Posterior cingulate gyrus (tissue), 11 donors: ENCODE measurements at regions not wholly inside any gene's neighbourhood (a gene's known extent, or its start where the extent isn't known, plus 50 kb on each side); places are given as distances from the start of the nearest gene placed in this dataset.
"Not testable (repeated sequence)": the region's sequence is repeated elsewhere in the genome, so short reads cannot be mapped to it uniquely, and the experiment has no call there.

Experiments
- DNase-seq, 10 donors: peaks; one replicate each; pipeline versions ENCODE4 v3.0.0 to v3.0.0-alpha.2; 2020 to 2021; ENCODE audit warnings: mixed read lengths in 3 of 10
- intact Hi-C: fragments of 100-400 bp; cut with DNase I; formaldehyde crosslinking; loops from one replicate; pipeline ENCODE4 v1.15.1; 2023

DNA sequence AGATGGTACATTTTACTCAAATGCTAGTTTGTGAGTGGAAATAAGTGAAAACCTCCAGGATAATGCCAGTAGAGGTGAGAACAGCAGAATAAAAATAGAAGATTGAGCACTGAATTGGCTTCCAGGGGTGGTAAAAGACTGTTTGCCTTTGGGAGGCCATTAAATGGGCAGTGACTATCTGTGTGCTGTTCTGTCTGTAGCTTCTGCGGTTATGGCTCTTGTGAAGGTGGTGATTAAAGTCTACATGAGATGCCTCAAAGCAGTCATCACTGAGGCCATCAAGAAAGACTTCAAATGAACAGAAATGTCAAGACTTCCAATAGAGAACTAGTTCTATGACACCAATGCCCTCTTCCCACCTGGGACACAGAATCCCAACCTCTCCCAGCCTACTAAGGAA is 108.8 kb downstream of the EFHB start:
- no peak for DNase-seq
- intact Hi-C loops, result no loop called here

DNA sequence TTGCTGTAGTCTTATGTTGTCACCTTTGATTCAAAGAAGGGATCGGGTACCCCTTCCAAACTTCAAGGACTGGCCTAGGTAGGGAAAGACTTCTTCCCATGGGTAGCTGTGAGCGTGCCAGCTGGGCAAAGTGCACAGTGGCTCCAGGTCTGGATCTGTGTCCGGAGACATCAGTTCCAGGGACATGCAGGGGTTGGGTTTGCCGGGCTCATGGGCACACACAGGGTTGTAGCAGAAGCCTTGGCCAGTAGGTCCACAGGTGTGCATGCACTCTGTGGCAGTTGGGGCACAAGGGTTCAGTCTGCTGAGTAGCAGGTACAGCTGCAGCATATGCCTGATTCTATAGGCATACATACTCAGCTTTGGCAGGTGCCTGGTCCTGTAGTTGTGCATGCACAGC is 111.2 kb downstream of the EFHB start:
- DNase-seq, result peak in 1 of 10 donors; percentile 59
- intact Hi-C loops, result no loop called here

DNA sequence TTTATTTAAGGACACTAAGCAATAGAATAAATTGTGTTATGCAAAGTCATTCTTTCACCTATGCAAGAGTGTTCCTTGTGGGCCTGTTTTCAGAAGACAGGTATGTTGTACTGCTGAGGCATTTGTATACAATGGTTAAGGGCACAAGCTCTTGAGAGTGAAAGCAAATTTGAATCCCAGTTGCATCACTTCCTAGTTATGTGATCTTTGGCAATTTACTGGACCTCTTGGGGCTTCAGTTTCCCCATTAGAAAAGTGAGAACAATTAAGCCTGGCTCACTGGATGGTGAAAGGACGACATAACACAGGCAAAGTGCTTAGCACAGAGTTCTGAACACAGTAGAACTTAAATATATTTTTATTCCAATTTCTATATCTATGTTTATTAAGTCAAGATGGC is 117.4 kb downstream of the EFHB start:
- intact Hi-C loops, result no loop called here
- no peak for DNase-seq

DNA sequence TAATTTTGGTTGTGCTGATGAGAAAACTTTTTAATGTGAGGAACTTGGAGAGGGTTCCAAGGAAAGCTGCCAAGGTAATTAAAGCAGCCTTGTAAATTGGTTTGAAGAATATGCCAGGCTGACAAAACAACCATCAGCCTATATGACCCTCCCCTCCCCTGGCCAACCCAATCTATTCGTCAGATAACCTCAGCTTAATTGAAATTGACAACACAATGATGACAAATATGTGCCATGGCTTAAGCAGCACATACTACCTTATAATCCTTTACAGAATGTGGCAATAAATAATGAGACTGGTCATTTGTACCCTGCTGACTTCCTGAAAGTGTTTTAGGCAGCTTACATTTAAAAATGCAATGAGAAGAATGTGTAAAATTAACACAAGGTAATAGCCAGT is 118.2 kb downstream of the EFHB start:
- intact Hi-C loops, result no loop called here
- DNase-seq, result no peak

DNA sequence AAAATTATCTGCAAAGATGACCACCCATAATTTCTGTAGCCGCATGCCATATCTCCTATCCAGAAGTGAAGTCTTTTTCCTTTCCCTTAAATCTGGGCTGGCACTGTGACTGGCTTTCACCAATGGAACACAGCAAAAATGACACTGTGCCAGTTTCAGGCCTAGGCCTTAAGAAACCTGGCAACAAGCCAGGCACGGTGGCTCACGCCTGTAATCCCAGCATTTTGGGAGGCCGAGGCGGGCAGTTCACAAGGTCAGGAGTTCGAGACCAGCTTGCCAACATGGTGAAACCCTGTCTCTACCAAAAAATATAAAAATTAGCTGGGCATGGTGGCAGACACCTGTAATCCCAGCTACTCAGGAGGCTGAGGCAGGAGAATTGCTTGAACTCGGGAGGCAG is 120.3 kb downstream of the EFHB start:
- intact Hi-C loops, DNase-seq: not testable (repeated sequence)

DNA sequence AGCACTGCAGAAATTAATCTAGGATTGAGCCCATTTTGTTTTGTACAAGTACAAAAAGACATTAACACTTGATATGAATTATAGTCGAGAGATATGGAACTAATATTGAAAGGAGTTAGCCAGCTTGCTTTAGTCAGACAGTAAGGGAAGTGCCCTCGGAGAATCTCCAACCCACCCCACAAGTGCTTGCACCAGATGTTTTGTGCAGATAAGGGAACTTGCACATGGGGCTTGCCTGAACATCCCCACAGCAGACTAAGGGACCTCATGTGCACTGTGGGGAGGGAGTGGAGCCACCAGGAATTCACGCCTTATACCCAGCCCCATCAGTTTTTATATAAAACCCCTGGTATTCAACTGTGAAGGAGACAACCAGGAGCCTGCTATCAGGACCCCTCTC is 122.3 kb downstream of the EFHB start:
- intact Hi-C loops, result no loop called here
- no peak for DNase-seq

DNA sequence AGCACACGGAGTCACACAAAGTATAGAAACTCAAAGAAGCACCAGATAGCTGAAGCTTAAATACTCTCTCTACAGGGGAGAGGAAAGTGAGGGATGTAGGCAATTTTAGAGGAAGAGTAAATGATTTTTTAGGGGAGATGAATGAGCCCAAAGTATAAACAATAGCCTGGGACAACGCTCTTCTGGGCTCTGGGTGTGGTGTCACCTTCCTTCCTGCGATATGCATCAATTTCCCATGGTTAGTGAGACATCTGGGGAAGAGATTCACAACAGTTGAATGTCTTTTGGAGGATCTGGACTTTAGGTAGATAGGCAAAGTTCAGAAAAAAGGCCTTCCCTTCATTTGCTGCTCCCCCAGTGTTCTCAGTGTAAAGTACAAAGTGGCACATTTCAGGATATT is 125.2 kb downstream of the EFHB start:
- DNase-seq, result no peak
- intact Hi-C loops, result no loop called here

DNA sequence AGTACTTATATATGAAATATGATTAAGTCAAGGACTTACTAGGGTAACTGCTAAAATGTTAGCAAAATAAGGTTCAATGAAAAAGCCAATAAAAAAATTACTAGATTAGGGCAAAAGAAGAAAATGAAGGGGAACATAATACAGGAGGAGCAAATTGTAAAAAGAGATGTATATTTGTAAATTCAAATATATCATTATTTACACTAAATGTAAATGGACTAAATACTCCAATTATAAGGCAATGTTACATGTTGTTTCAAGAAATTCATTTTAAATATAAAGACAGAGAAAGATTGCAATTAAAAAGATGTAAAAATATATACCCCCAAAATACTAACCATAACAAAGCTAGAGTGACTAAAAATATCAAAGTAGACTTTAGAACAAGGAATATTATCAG is 134.1 kb downstream of the EFHB start:
- no peak for DNase-seq
- intact Hi-C loops, result no loop called here

DNA sequence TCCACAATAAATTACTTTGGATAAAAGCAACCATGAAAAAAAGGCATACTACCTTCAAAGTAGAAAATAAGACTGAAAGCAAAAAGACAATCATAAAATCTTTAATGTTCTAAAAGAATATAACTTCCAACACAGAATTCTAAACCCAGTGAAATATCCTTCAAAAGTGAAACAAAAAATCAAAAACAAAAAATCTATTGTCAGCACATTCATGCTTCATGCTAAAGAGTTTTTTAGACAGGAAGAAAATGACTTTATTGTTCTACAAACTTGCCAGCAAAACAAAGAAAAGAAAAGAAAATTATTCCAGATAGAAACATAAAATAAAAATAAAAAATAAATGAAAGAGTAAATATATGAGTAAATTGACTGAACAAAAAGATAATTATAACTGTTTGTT is 134.9 kb downstream of the EFHB start:
- no peak for DNase-seq
- intact Hi-C loops, result no loop called here

DNA sequence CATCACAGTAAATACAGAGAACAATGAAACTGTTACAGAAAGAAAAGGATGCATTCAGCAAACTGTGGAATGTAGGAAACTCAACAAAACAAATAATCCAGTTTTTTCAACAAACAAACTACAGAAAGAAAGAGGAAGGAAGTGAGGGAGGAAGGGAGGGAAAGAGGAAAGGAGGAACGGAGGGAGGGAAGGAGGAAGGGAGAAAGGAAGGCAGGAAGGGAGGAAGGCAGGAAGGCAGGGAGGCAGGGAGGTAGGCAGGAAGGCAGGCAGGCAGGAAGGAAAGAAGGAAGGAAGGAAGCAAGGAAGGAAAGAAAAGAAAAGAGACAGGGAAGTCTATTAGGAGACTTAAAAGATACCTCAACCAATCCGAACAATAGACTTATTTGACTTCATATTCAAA is 135.7 kb downstream of the EFHB start:
- intact Hi-C loops, result no loop called here
- no peak for DNase-seq

DNA sequence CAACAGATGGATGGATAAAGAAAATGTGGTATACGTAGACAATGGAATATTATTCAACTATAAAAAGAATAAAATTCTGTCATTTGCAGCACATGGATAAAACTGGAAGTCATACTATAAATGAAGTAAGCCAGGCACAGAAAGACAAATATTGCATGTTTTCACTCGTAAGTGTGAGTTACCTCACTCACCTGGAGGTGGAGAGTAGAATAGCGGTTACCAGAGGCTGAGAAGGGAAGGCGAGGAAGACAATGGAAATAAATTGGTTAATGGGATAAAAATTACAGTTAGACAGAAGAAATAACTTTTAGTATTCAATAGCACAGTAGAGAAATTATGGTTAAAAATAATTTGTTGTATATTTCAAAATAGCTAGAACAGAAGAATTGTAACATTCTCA is 141.6 kb downstream of the EFHB start:
- DNase-seq, result no peak
- intact Hi-C loops, result no loop called here

DNA sequence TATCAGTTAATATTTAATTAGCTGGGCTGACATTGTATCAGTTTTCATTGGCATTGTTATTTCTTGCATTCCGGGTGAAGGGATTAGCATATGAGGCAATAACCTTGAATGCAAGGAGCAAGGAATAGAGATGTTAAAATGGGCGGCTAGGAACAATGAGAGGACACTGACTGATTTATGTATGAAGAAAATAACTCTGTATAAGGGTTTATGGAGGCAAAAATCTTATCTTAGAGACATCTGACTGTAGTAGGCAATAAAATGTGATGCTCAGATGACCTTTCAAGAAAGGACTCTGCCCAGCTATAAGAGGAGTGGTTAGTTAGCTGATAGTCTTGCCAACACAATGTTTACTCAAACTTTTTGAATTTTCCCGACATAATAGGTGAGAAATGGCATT is 158.3 kb downstream of the EFHB start:
- intact Hi-C loops, result no loop called here
- no peak for DNase-seq

DNA sequence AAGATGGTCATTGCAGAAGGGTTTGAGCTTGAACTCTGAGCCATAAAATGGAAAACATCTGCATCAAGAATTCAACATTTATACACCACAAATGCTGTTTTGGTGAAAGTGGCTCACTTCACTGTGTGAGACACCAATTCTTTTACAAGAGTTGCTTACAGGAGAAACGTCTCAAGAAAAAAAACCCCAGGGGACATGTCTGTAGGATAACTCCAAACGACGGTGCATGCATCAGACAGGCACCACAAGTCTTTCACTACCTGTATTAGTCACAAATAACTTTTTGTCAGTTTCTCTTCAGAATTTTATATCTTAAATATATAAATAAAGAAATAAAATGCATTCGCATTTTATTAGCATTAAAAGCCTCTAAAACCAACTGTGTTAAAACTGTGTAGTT is 164.3 kb downstream of the EFHB start:
- intact Hi-C loops, result no loop called here
- no peak for DNase-seq

DNA sequence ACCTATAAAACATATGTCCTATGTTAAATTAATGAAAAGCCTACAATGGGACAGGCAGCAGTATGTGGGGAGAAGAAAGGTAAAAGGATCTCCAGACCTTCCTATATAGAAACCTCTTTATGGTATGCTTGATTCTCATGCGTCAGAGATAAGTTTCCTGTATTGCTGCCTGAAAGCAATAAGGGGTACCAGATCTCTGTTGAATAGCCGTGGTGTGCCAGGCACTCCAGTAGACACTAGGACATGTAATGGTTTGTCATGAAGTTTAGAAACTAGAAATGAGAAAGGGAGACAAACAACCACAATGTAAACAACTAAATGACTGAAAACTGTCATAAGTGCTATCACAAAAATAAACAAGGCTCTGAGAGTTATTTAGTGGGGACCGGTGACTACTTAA is 168.1 kb downstream of the EFHB start:
- DNase-seq, result no peak
- intact Hi-C loops, result no loop called here

DNA sequence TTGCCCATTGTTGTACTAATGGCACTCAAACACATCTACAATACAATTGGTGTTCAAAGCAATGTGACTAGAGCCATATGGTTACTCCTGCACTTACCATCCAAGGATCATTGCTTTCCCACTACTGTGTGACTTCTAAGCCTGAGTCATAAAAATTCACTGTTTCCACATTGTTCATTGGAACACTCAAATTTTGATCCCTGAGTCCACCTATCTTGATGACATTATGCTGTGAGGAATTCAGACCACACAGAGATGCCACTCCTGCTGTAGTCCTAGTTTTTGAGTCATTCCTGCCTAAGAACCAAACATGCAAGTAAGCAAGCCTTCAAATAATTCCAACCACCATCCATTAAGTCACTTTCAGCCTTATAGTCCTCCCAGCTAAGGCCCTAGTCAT is 176.2 kb downstream of the EFHB start:
- intact Hi-C loops, result no loop called here
- no peak for DNase-seq

DNA sequence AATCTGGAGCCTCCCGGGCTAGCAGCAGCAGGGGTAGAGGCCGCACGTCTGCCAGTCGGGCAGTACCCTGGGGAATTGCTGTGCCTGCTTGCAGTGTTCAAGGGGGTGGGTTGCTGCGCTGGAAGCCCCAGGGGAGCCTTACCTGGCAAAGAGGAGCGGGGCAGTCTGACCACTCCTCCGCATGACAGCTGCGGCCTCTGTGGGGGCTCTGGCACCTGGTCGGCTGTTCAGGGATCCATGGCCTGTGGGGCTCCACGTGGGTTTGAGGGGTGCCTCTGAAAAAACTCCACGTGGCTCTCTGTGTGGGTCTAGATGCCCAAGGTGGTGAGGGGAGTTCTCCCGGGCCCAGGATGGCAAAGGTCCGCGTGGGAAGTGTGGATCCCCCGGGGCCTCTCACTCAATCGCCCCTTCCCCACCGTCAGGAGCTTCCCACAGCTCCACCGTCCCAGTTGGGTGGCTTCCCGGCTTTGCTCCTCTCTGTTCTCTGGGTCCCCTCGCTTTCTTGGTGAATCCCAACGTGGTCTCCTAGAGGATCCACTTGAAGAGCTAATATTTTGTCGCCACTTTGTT is 184.5 kb downstream of the EFHB start:
- DNase-seq, result peak in 3 of 10 donors; percentile 7 to 67 (median 64)
- intact Hi-C loops, result no loop called here

DNA sequence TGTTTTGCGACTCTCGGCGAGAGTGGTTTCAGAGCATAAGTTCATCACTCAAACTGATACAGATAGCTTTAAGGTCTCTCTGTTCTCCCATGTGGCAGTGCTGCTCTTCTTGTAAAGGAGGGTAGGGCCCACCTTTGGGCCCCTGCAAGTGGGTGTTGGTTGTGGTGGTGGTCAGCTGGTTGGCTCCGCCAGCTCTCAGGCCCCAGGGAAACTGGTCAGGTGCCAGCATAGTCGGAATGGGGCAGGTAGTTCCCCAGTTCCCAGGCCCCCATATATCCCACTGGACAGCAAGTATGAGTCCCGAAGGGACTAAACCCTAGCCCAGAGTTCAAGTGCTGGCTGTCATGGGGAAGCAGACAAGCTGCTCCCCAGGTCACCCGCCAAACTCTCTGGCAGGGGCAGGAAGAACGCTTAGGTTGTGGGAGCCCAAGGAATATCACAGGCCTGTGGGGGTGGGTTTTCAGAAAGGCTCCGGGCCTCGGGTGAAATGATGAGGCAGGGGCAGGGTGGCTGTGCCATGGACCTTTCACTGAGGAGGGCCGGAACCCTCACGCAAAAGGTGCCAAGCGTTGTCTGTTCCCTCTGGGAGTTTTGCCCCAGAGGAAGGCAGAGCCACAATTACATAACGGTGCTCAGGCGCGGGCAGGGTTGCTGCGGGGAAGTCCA is 185.1 kb downstream of the EFHB start:
- peak in 2 of 10 donors; percentile 57 to 70 for DNase-seq
- intact Hi-C loops, result no loop called here

DNA sequence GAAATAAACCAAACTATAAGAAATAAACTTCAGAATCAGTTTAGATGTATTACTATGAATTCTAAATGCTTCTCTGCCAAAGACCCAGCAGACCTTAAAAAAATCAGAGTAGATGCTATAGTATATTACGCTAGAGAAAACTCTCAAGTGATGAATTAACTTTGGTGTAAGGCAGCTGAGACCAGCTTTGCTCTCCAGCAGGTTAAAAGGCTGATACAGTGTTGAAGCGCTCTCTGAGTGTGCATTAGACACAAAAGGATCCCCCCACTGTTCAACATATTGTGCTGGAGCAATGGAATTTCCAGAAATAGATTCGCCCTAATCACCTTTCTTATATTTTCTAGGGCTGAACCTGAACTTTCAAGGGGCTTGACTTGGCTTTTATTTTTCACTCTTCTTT is 190.0 kb downstream of the EFHB start:
- intact Hi-C loops, result no loop called here
- no peak for DNase-seq

DNA sequence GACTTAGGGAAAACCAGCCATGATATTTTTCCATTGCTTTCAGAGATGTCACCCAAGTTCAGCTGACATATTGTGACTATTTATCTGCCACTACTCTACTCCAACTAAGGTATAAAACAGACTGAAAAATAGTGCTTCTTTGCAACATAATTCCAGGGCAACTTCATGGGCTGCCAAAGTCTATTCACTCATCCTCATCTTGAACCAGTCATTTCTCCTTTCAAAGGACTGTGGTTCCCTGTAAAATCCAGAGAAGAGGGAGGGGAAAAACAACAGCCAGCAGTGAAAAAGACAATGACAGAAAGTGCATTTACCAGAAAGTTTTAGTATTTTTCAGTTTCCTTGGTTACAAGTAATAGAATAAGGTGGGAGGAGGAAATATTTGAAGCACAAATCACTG is 191.1 kb downstream of the EFHB start:
- intact Hi-C loops, result no loop called here
- DNase-seq, result no peak

DNA sequence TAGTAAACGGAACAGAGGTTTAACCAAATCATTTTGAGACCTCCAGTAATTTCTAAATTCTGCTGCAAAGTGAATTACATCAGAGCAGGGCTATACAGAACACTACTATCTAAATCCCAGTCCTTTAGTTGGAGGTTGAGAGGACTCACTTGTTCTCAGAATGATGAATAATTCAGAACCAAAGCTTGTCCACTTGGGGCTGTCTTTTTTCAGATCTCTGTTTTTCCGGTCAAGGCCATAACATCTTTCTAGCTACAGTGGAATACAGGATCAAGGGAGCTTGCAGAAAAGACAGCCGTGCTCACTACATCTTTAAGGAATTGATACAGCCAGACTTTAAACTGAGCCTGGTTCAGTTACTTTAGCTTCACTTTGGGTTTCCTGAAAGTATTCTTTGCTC is 194.5 kb downstream of the EFHB start:
- intact Hi-C loops, result no loop called here
- DNase-seq, result no peak

DNA sequence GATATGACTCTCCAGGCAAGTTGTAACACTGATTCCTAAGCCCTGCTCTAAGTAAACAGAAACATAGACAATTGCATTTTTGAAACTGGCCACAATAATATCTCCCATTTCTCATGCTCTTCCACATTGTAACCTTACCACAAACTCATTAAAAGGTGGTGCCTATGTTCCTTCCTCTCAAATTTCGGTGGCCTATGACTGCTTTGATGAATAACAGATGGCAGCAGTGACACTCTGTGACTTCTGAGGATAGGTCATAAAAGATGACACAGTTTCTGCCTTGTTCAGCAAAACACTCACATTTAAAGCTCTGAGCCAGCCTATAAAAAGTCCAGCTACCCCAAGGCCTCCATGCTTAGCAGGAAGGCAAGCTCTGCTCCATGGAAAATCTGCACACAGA is 195.2 kb downstream of the EFHB start:
- no peak for DNase-seq
- intact Hi-C loops, result no loop called here

DNA sequence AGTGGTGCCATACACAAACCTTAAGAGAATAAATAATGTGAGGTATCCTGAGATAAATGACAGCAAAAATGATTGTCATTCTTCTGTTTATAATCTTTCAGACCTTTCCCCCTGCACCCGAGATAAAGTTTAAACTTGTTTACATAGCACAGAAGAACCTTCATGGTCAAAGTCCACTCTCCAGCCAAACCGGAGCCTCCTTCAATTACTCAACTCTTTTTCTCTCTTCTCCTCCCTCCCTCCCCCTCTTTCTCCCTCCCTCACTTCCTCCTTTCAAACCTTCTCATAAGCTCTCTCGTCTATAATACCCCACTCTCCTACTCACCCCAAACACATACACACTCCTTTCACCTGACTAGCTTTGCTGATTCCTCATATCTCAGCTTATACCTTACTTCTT is 198.9 kb downstream of the EFHB start:
- intact Hi-C loops, result no loop called here

DNA sequence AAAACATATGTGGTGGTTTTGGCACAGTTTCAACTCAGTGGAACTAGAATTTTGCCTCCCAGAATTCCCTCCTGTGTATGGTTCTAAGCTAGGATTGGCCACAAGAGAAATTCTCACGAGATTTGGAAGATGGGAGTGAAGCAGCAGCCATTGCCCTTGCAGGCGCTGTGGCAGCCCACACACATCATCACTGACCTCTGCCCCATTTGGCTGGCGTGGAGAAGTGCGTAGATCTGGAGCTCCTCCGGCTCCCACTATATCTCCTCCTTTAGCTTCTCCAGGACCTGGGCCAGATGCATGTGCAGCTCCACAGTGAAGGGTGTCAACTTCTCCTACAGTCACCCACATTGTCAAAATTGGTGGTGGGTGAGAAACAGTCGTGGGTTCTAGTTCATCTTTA is 199.6 kb downstream of the EFHB start:
- intact Hi-C loops, result no loop called here
- DNase-seq, result peak in 1 of 10 donors; percentile 27

More for the DNA sequence above, 198.9 kb downstream of the EFHB start:
- no peak for DNase-seq
